Activated T-cell treated with anti-CD3 and anti-CD28 coated beads, Interleukin-2, amount 50 U/mL, for 24 hours (primary cell): ENCODE measurements at regions not wholly inside any gene's neighbourhood (a gene's known extent, or its start where the extent isn't known, plus 50 kb on each side); places are given as distances from the start of the nearest gene placed in this dataset.

Source experiments
- DNase-seq: peaks from one replicate; pipeline ENCODE4 v3.0.0-alpha.2; 2020
- H3K27ac Mint-ChIP-seq: 2 replicates; pipeline ENCODE4 v1.8.0; 2020; ENCODE audit warnings: mild to moderate bottlenecking, mixed read lengths
- H3K27me3 Mint-ChIP-seq: 2 replicates; pipeline ENCODE4 v1.8.0; 2020; ENCODE audit warnings: mixed read lengths
- H3K36me3 Mint-ChIP-seq: 2 replicates; pipeline ENCODE4 v1.8.0; 2020; ENCODE audit warnings: low read depth, mixed read lengths
- H3K4me1 Mint-ChIP-seq: 2 replicates; pipeline ENCODE4 v1.8.0; 2020; ENCODE audit warnings: low read depth, mixed read lengths
- H3K4me3 Mint-ChIP-seq: 2 replicates; pipeline ENCODE4 v1.8.0; 2020; ENCODE audit warnings: mild to moderate bottlenecking, moderate library complexity, mixed read lengths
- H3K9me3 Mint-ChIP-seq: 2 replicates; pipeline ENCODE4 v1.8.0; 2020; ENCODE audit warnings: mixed read lengths

DNA sequence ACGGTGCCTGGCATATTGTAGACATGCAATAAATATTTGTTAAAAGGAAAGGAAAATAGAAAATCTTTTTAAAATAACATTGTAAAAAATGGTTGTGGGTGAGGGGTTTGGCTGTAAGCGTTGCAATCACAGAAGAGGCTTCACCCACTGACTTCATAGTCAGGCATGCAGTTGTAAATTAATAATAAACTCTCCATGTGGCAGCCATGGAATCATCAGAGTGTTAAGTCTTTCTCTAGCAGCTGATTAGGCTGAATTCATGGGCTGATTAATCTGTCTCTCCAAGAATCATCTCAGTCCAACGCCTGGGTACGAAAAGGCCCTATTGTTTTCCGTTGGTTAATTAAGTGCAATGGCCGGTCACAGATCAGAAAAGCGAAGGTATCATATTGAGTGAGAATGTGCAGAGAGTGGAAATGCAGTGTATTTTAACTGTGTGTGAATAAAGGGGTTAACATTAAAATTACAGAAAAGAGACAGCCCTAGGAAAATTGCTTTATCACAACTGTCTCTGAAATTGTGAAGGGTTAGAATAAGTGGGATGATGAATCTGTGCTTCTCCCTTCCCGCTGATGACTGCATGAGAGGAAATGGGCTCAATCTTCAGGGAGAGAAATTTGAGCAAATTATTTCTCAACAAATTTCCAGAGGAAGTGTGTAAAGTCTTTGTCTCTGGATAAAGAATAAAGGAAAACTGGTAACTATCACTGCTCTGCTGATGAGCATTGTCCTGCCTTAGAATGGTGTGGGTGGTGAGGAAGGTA is 269.0 kb downstream of the FAM76B start:
- no peak for DNase-seq
- Mint-ChIP-seq H3K36me3 (no peaks in the 10 kb centered on the region), H3K9me3 (no peaks in the 10 kb centered on the region), H3K27ac (no peak overlapping the region), H3K4me1 (peaks cover 5% of the 10 kb centered on the region), H3K4me3 (no peak overlapping the region), H3K27me3 (no peaks in the 10 kb centered on the region)

DNA sequence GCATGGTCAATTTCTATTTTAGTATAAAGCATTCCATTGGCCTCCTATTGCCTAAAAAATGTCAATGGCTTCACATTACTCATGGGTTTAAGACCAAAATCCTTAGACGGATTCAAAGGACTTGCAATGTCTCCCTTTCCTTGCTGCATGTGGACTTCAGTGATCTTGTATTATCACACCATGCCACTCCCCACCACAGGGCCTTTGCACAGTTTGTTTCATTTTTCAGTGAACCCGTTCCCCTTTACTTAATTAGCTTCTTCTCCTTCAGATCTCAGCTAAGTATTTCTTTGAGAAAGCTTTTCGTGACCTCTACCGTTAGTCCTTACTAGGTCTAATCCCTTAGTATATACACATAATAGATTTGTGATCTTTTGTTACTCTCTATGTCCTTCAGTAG is 269.7 kb downstream of the FAM76B start:
- Mint-ChIP-seq H3K36me3 (no peaks in the 10 kb centered on the region), H3K4me1 (peaks cover 5% of the 10 kb centered on the region), H3K9me3 (no peaks in the 10 kb centered on the region), H3K27ac (no peak overlapping the region), H3K4me3 (no peak overlapping the region), H3K27me3 (no peaks in the 10 kb centered on the region)
- DNase-seq: no peak

DNA sequence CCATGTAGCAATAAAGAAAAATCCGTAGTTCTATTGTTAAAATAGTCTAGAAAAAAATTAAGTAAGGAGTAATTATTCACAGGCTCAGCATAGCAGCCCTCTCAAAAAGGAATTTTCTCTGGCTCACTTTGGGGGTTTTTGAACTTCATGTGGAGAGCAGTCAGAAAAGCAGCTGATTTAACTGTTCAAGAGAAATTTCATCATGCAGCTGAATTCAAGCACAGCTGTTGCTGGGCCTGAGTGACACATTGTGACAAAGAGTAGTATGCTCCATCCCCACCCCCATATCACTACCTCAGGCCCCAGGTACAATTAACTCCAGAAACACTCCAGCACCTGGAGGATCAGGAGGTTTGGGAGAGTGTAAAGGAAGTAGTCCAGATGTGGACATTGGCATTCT is 272.1 kb downstream of the FAM76B start:
- Mint-ChIP-seq H3K4me1 (peaks cover 5% of the 10 kb centered on the region), H3K9me3 (no peaks in the 10 kb centered on the region), H3K4me3 (no peak overlapping the region), H3K27ac (no peak overlapping the region), H3K36me3 (no peaks in the 10 kb centered on the region), H3K27me3 (no peaks in the 10 kb centered on the region)
- DNase-seq: no peak

DNA sequence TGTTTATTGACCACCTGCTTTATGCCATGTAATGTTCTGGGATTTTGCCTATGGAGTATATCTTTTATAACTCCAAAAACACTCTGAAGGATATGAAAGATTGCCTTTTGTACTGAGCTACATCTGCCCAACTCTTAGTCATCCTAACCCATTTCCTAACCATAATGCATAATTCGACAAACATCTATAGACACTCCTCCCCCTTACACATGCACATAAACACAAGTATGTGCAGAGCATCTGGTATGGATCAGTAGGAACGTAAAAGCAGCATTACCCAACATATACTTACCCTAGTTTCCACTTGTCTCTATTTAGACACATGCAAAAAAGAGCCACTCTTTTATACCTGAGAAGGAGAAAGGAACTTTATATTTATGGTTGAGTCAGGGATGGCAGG is 272.8 kb downstream of the FAM76B start:
- no peaks in the 10 kb centered on the region for H3K9me3 Mint-ChIP-seq
- DNase-seq: no peak
- no peaks in the 10 kb centered on the region for H3K36me3 Mint-ChIP-seq
- no peaks in the 10 kb centered on the region for H3K27me3 Mint-ChIP-seq
- peaks cover 5% of the 10 kb centered on the region for H3K4me1 Mint-ChIP-seq
- H3K27ac Mint-ChIP-seq: no peak overlapping the region
- no peak overlapping the region for H3K4me3 Mint-ChIP-seq

DNA sequence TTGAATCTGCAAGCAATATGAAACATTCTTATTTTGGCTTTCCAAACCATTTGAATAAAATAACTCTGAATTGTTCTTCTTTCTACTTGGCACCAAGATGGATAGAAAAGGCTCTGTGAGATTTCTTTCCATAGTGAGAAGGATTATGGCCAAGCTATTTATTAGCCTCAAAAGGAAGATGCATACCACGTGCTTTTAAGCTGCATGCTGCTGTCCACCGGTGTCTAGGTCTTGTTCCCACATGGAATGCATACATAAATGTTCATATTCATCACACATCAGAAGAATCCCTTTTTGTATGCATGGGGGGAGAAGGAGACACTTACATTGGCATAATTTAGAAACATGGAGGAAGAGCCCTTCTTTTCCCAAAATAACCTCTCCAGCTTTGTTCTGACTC is 273.4 kb downstream of the FAM76B start:
- H3K9me3 Mint-ChIP-seq: no peaks in the 10 kb centered on the region
- DNase-seq: no peak
- H3K4me1 Mint-ChIP-seq: peaks cover 5% of the 10 kb centered on the region
- no peak overlapping the region for H3K4me3 Mint-ChIP-seq
- H3K36me3 Mint-ChIP-seq: no peaks in the 10 kb centered on the region
- H3K27me3 Mint-ChIP-seq: no peaks in the 10 kb centered on the region
- no peak overlapping the region for H3K27ac Mint-ChIP-seq

DNA sequence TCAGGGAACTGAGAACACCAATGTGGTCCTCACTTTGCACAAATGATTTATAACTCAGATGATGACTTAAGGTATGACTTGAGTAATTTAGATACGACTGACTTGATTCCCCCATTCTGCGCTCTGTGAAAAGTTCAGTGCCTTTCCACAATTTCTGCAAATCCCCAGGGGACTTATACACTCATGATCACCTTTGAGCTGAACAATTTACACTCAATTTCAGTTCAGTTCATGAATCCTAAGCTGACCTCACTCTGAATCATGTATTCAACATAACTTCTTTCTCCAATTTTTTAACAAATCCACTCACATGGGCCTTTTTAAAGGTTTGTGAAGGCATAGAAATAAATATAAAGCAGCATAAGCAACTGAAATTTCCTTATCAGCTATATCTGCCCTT is 274.2 kb downstream of the FAM76B start:
- Mint-ChIP-seq H3K36me3 (no peaks in the 10 kb centered on the region), H3K27me3 (no peaks in the 10 kb centered on the region), H3K4me3 (no peak overlapping the region), H3K27ac (no peak overlapping the region), H3K4me1 (peaks cover 5% of the 10 kb centered on the region), H3K9me3 (no peaks in the 10 kb centered on the region)
- DNase-seq: no peak

DNA sequence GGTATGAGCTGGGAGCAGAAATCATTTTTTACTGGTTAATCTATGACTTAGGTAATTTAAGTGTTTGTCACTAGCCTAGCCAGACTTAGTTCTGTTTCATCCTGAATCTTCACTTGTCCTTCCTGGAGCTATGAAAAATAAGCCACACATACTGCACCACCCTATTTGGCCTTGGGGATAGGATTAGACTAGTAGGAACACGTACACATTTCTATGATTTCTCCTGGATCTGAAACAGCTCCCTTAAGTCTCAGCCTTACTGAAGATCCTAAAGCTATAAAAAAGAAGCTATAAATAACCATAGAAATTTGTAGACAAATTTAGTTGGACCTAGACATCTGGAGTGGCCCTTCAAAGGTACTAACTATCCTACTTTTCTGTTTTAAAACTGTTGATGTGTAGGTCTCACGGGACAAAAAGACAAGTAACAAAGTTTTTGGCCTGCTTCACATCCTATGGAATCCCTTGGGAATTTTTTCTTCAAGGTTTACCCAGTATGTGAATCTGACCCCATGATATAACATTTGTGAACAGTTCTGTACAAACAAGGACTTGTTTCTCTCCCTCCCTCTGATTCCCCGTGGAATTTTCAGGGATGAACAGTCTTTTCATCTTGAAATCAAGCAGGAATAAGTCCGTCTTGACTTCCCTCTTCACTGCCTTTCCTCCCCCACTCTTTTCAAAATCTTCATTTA is 275.0 kb downstream of the FAM76B start:
- no peak overlapping the region for H3K27ac Mint-ChIP-seq
- peaks cover 5% of the 10 kb centered on the region for H3K4me1 Mint-ChIP-seq
- no peak for DNase-seq
- no peaks in the 10 kb centered on the region for H3K27me3 Mint-ChIP-seq
- no peaks in the 10 kb centered on the region for H3K36me3 Mint-ChIP-seq
- H3K4me3 Mint-ChIP-seq: no peak overlapping the region
- no peaks in the 10 kb centered on the region for H3K9me3 Mint-ChIP-seq

DNA sequence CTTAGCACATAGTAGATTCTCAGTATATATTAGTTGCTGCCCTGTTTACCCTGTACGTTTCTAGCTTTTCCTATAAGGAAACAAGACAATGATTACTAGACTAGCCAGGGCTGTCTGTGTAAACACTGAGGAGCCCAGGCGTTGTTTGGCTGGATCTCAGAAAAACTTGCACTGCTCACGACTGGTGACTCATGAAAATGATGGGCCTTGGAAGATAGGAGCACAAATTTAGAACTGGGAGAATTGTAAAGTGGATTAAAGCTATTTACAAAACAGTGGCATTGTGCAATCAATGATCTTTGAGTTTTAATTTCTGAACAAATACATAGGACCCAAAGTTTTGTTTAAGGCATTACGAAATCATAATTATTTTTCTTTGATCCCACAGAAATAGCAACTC is 276.9 kb downstream of the FAM76B start:
- Mint-ChIP-seq H3K4me3 (no peak overlapping the region), H3K27me3 (no peaks in the 10 kb centered on the region), H3K4me1 (peaks cover 4% of the 10 kb centered on the region), H3K27ac (no peak overlapping the region), H3K36me3 (no peaks in the 10 kb centered on the region), H3K9me3 (no peaks in the 10 kb centered on the region)
- DNase-seq: no peak

DNA sequence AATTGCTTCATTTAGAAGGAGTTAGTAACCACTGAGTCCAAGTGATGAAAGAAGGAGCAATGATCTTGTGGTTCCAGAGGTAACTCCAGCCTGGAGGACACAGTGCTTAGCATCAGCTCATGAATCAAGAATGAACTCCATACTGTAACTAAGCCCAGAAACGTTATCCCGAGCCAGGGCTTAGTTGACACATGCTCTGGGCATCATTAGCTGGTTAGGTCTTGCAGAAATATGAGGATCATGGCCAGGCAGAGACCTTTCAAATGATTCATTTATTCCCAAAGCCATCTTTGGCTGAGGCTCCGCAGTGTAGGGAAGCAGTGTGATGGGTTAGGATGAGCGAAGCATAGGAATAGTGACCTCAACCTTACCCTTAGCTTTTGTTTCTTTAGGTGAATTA is 277.4 kb downstream of the FAM76B start:
- no peak overlapping the region for H3K27ac Mint-ChIP-seq
- H3K9me3 Mint-ChIP-seq: no peaks in the 10 kb centered on the region

DNA sequence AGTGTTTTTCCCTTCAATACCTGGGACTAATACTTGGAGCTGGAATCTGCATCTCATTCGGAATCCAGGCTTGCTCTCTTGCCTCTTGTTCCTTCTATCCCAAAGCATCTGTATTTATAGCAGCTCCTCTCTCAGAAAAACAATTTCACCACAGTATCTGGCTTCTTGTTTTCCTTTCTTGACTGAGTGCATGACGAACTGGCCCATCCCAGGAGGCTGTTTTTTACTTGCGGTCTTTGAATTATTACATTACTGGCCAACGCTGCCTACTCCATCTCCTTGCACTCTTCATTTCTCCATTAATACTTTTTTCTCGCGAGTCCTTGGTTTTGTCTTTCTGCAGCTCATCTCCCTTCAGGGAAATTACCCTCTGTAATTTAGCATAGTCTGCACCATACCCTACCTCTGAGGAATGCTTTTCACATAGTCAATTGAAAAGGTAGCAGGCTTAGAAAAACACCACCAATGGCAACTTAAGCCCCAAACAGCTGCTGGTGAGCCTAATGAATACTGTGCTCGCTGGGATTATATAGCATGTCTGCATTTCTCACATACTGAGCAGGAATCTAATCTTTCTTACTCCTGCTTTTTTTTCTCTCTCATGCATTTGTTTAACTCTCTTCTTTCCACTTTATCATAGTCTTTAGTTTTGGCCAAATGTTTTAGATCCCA is 277.4 kb upstream of the SESN3 start:
- Mint-ChIP-seq H3K36me3 (no peaks in the 10 kb centered on the region), H3K27me3 (peaks cover 2% of the 10 kb centered on the region), H3K9me3 (no peaks in the 10 kb centered on the region), H3K4me3 (no peak overlapping the region), H3K27ac (no peak overlapping the region), H3K4me1 (peaks cover 10% of the 10 kb centered on the region)
- DNase-seq: no peak

More for the DNA sequence above, 277.4 kb downstream of the FAM76B start:
- Mint-ChIP-seq H3K36me3 (no peaks in the 10 kb centered on the region), H3K4me1 (peaks cover 4% of the 10 kb centered on the region), H3K27me3 (no peaks in the 10 kb centered on the region), H3K4me3 (no peak overlapping the region)
- DNase-seq: no peak

DNA sequence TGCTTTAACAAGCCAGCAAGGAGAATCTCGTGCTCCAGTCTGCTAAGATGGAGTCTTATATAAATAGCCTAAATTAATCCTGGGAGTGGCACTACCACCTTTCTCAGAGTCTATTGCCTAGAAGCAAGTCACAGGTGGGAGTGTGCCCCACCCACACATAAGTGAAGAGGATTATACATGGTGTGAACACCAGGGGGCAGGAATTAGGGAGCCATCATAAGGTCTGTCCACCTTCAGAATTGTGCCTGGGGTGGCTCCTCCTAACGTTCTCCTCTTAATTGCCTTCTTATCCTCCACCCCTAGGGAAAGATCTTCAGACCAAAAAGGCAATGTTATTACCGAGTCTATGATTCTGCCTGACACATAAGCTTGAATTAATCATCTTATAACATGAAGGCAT is 276.8 kb upstream of the SESN3 start:
- Mint-ChIP-seq H3K36me3 (no peaks in the 10 kb centered on the region), H3K27ac (no peak overlapping the region), H3K9me3 (no peaks in the 10 kb centered on the region), H3K4me3 (no peak overlapping the region), H3K4me1 (peaks cover 10% of the 10 kb centered on the region), H3K27me3 (peaks cover 2% of the 10 kb centered on the region)
- DNase-seq: no peak

DNA sequence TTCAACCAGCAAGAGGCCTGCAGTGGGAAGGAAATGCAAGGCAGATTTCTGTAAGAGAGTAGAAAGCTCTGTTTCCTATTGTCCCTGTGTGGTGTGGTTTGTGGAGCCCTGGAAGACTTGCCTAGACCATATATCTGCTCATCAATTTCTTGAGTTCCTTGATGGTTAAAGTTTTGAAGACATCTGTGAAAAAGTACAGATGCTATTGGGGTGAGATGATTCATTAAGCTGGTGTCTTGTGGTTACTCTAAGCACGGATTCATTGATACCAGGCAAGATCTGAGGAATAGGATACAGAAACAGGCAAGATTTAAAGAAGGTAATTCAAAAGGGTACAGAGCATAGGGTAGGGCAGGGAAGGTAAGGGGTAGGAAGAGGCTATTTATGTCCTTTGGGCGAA is 275.8 kb upstream of the SESN3 start:
- H3K36me3 Mint-ChIP-seq: no peaks in the 10 kb centered on the region
- DNase-seq: no peak
- no peak overlapping the region for H3K27ac Mint-ChIP-seq
- peaks cover 2% of the 10 kb centered on the region for H3K27me3 Mint-ChIP-seq
- no peaks in the 10 kb centered on the region for H3K9me3 Mint-ChIP-seq
- H3K4me1 Mint-ChIP-seq: peaks cover 10% of the 10 kb centered on the region
- no peak overlapping the region for H3K4me3 Mint-ChIP-seq

DNA sequence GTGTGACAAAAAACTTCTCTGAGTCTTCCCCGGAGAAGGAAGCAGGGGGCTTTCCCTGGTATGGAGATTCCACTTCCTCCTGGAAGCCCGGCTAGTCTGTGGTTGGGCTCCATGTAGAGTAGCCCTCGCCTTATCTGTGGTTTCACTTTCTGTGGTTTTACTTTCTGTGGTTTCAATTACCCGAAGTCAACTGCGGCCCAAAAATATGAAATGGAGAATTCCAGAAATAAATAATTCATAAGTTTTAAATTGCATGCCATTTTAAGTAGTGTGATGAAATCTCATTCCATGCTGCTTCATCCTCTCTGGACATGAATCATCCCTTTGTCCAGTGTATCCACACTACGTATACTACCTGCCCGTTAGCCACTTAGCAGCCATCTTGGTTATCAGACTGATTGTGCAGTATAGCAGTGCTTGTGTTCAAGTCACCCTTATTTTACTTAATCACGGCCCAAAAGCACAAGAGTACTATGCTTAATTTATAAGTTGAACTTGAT is 275.0 kb upstream of the SESN3 start:
- peaks cover 10% of the 10 kb centered on the region for H3K4me1 Mint-ChIP-seq
- H3K9me3 Mint-ChIP-seq: no peaks in the 10 kb centered on the region
- no peaks in the 10 kb centered on the region for H3K36me3 Mint-ChIP-seq
- peaks cover 2% of the 10 kb centered on the region for H3K27me3 Mint-ChIP-seq
- H3K27ac Mint-ChIP-seq: no peak overlapping the region
- H3K4me3 Mint-ChIP-seq: no peak overlapping the region
- DNase-seq: no peak

DNA sequence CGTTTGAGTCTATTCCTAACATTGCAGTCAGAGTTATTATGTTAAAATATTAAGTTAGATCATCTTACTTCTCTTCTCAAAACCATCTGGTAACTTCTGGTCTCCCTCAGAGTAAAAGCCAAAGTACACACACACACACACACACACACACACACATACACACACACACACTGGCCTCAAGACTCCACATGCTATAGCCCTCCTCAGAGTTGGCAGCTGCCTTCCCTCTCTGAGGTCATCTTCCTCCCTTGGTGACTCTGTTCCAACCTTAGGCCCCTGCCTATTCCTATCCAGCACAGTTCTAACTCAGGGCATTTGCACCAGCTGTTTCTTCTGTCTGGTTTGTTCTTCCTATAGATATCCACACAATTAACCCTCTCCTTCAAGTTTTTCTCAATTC is 272.0 kb upstream of the SESN3 start:
- Mint-ChIP-seq H3K27ac (no peak overlapping the region), H3K36me3 (no peaks in the 10 kb centered on the region), H3K9me3 (no peaks in the 10 kb centered on the region), H3K4me3 (no peak overlapping the region), H3K4me1 (peaks cover 18% of the 10 kb centered on the region), H3K27me3 (peaks cover 2% of the 10 kb centered on the region)
- DNase-seq: no peak

DNA sequence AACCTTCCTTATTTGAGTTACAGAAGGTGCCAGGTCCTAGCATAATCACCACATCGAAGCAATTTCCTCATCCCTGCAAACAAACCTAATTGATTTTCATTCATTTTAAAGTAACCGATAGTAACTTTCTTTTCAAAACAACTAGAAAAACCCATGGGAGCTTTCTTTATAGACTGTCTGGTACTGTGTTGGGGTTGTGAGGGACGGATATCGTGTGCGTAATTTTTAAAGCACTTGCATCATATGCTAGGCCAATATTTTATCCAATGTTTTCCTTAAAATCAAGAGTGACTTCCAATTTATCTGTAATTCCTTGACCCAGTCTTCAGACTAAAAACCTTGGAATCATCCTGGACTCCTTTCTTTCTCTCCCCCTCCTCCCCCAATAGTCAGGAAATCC is 271.5 kb upstream of the SESN3 start:
- Mint-ChIP-seq H3K4me1 (peaks cover 18% of the 10 kb centered on the region), H3K9me3 (no peaks in the 10 kb centered on the region), H3K36me3 (no peaks in the 10 kb centered on the region), H3K4me3 (no peak overlapping the region), H3K27ac (no peak overlapping the region), H3K27me3 (peaks cover 2% of the 10 kb centered on the region)
- no peak for DNase-seq
